ENCODE measurements at regions not wholly inside any gene's neighbourhood (a gene's known extent, or its start where the extent isn't known, plus 50 kb on each side); places are given as distances from the start of the nearest gene placed in this dataset.

GRCh38 chr5:53256746-53257145 lies 147.2 kb upstream of the MOCS2 start:
- no peak for TF ChIP-seq EZH2 (IDR thresholded peaks at IDR 0.05; ENCODE audit: low read length, unreplicated experiment)
- TF ChIP-seq, protein P1, sequence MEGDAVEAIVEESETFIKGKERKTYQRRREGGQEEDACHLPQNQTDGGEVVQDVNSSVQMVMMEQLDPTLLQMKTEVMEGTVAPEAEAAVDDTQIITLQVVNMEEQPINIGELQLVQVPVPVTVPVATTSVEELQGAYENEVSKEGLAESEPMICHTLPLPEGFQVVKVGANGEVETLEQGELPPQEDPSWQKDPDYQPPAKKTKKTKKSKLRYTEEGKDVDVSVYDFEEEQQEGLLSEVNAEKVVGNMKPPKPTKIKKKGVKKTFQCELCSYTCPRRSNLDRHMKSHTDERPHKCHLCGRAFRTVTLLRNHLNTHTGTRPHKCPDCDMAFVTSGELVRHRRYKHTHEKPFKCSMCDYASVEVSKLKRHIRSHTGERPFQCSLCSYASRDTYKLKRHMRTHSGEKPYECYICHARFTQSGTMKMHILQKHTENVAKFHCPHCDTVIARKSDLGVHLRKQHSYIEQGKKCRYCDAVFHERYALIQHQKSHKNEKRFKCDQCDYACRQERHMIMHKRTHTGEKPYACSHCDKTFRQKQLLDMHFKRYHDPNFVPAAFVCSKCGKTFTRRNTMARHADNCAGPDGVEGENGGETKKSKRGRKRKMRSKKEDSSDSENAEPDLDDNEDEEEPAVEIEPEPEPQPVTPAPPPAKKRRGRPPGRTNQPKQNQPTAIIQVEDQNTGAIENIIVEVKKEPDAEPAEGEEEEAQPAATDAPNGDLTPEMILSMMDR (conservative IDR thresholded peaks at IDR 0.05; ENCODE audit: low read depth, low read length), result no peak
- TF ChIP-seq EZH2phosphoT487 (IDR thresholded peaks at IDR 0.05; ENCODE audit: borderline replicate concordance, low read length), result no peak
- POLR2A ChIA-PET (ENCODE audit: unreplicated experiment), result no interaction called here
- no peaks in the 10 kb centered on the region for H3K9me3 ChIP-seq (ENCODE audit: low read length)
- H3K27ac ChIP-seq (ENCODE audit: low read length), result no peak overlapping the region
- BruUV-seq (replicated peaks), result no TSS peak
- no peaks in the 10 kb centered on the region for H4K20me1 ChIP-seq (ENCODE audit: low read length)
- no peak for ATAC-seq
- H2AFZ ChIP-seq (ENCODE audit: low read length), result no peak overlapping the region
- no peak overlapping the region for H3K4me2 ChIP-seq (ENCODE audit: low read length)
- CTCF ChIA-PET, result no interaction called here
- H3K4me1 ChIP-seq (ENCODE audit: insufficient read depth, low read length), result peaks cover 24% of the 10 kb centered on the region
- peak; percentile 45 for DNase-seq
- no peaks in the 10 kb centered on the region for H3K36me3 ChIP-seq (ENCODE audit: low read depth, low read length)
- no peaks in the 10 kb centered on the region for H3F3A ChIP-seq (ENCODE audit: low read length, unreplicated experiment)
- intact Hi-C loops (cut with micrococcal nuclease), result no loop called here
- H3K9ac ChIP-seq (ENCODE audit: low read length), result no peak overlapping the region
- H3K4me3 ChIP-seq (ENCODE audit: low read length), result no peak overlapping the region
- no peaks in the 10 kb centered on the region for H3K9me2 ChIP-seq (replicated peaks; ENCODE audit: low read length)
- no peaks in the 10 kb centered on the region for H3K27me3 ChIP-seq (ENCODE audit: low read length)
- no peaks in the 10 kb centered on the region for H3K79me2 ChIP-seq (ENCODE audit: low read length)

DNA sequence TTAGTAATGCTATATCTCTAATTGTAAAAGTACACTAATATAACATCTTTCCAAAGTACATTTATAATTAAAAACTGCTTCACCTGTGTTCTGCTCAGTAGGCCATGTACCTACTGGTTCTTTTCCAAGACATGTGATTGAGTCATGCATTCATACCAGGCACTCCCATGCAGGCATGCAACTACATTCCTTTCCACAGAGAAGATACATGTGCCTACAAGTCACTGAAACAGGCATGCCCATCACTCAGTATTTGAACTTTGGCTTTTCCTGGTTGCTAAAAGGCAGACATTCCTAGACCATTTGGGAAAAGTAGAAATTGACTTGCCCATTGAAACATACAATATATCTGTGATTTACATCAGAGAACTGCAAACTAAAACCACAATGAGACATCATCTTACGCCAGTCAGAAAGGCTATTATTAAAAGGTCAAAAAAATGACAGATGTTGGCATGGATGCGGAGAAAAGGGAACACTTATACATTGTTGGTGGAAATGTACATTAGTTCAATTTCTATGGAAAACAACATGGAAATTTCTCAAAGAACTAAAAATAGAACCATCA lies 148.3 kb upstream of the MOCS2 start:
- H3F3A ChIP-seq (ENCODE audit: low read length, unreplicated experiment), result no peaks in the 10 kb centered on the region
- intact Hi-C loops (cut with micrococcal nuclease), result no loop called here
- ChIA-PET POLR2A (ENCODE audit: unreplicated experiment) (no interaction called here), CTCF (no interaction called here)
- H4K20me1 ChIP-seq (ENCODE audit: low read length), result no peaks in the 10 kb centered on the region
- no peak overlapping the region for H3K4me3 ChIP-seq (ENCODE audit: low read length)
- DNase-seq (peak; percentile 17), ATAC-seq (no peak)
- H3K27me3 ChIP-seq (ENCODE audit: low read length), result no peaks in the 10 kb centered on the region
- H3K9ac ChIP-seq (ENCODE audit: low read length), result no peak overlapping the region
- H3K36me3 ChIP-seq (ENCODE audit: low read depth, low read length), result no peaks in the 10 kb centered on the region
- no peaks in the 10 kb centered on the region for H3K9me2 ChIP-seq (replicated peaks; ENCODE audit: low read length)
- H3K4me1 ChIP-seq (ENCODE audit: insufficient read depth, low read length), result peaks cover 32% of the 10 kb centered on the region
- H2AFZ ChIP-seq (ENCODE audit: low read length), result no peak overlapping the region
- TF ChIP-seq EZH2 (IDR thresholded peaks at IDR 0.05; ENCODE audit: low read length, unreplicated experiment), result no peak
- TF ChIP-seq, protein P1 (conservative IDR thresholded peaks at IDR 0.05; ENCODE audit: low read depth, low read length), result no peak
- no peak for TF ChIP-seq EZH2phosphoT487 (IDR thresholded peaks at IDR 0.05; ENCODE audit: borderline replicate concordance, low read length)
- H3K9me3 ChIP-seq (ENCODE audit: low read length), result no peaks in the 10 kb centered on the region
- H3K27ac ChIP-seq (ENCODE audit: low read length), result 0 out of 2 replicates have a peak overlapping the region, but pooled peaks have one; percentile 18
- H3K4me2 ChIP-seq (ENCODE audit: low read length), result no peak overlapping the region
- no TSS peak for BruUV-seq (replicated peaks)
- H3K79me2 ChIP-seq (ENCODE audit: low read length), result no peaks in the 10 kb centered on the region

GRCh38 chr5:53259176-53259575 lies 149.6 kb upstream of the MOCS2 start:
- Histone ChIP-seq H3K27me3 (ENCODE audit: low read length) (no peaks in the 10 kb centered on the region), H3K79me2 (ENCODE audit: low read length) (no peaks in the 10 kb centered on the region), H3K4me1 (ENCODE audit: insufficient read depth, low read length) (peaks cover 22% of the 10 kb centered on the region; the same call in 1 of the 2 replicates), H3K4me3 (ENCODE audit: low read length) (no peak overlapping the region), H3K36me3 (ENCODE audit: low read depth, low read length) (no peaks in the 10 kb centered on the region), H3K27ac (ENCODE audit: low read length) (no peak overlapping the region), H2AFZ (ENCODE audit: low read length) (no peak overlapping the region), H3K9ac (ENCODE audit: low read length) (no peak overlapping the region), H3K9me2 (replicated peaks; ENCODE audit: low read length) (no peaks in the 10 kb centered on the region), H3K9me3 (ENCODE audit: low read length) (no peaks in the 10 kb centered on the region), H4K20me1 (ENCODE audit: low read length) (no peaks in the 10 kb centered on the region), H3K4me2 (ENCODE audit: low read length) (no peak overlapping the region), H3F3A (ENCODE audit: low read length, unreplicated experiment) (no peaks in the 10 kb centered on the region)
- CTCF ChIA-PET, result no interaction called here
- no TSS peak for BruUV-seq (replicated peaks)
- POLR2A ChIA-PET (ENCODE audit: unreplicated experiment), result no interaction called here
- TF ChIP-seq, protein P1 (conservative IDR thresholded peaks at IDR 0.05; ENCODE audit: low read depth, low read length), result no peak
- TF ChIP-seq EZH2phosphoT487 (IDR thresholded peaks at IDR 0.05; ENCODE audit: borderline replicate concordance, low read length) (no peak), EZH2 (IDR thresholded peaks at IDR 0.05; ENCODE audit: low read length, unreplicated experiment) (no peak)
- no peak for ATAC-seq
- intact Hi-C loops (cut with micrococcal nuclease), result no loop called here
- DNase-seq, result no peak

Measured in PC-3 (cell line).